Epithelial cell of esophagus (primary cell): ENCODE measurements at regions not wholly inside any gene's neighbourhood (a gene's known extent, or its start where the extent isn't known, plus 50 kb on each side); places are given as distances from the start of the nearest gene placed in this dataset.
"Not testable (repeated sequence)": the region's sequence is repeated elsewhere in the genome, so short reads cannot be mapped to it uniquely, and the experiment has no call there.

Experiments used
- DNase-seq: peaks from one replicate; pipeline ENCODE4 v3.0.0; 2010; ENCODE audit warnings: low read depth
- H3K4me3 ChIP-seq: 2 replicates; pipeline ENCODE4 v1.5.1; 2011; ENCODE audit warnings: mild to moderate bottlenecking, low read length, control low read depth
- CTCF ChIP-seq: IDR thresholded peaks from 2 replicates; pipeline ENCODE4 v1.5.1; 2011; ENCODE audit warnings: low read depth, mild to moderate bottlenecking, low read length, control low read depth, inconsistent platforms; ENCODE audit not compliant: insufficient read depth; ENCODE audit errors: missing control alignments

GRCh38 chr2:208713066-208713745, 306.6 kb downstream of the PTH2R start:
- no peak overlapping the region for H3K4me3 ChIP-seq
- no peak for TF ChIP-seq CTCF
- no peak for DNase-seq

GRCh38 chr2:208718828-208719227, 312.2 kb downstream of the PTH2R start:
- no peak overlapping the region for H3K4me3 ChIP-seq
- no peak for TF ChIP-seq CTCF
- no peak for DNase-seq

- TF ChIP-seq CTCF, result no peak
- DNase-seq, result no peak
- no peak overlapping the region for H3K4me3 ChIP-seq
Observed at GRCh38 chr2:208722731-208723130, 316.1 kb downstream of the PTH2R start.

- DNase-seq, result no peak
- TF ChIP-seq CTCF, result no peak
- no peak overlapping the region for H3K4me3 ChIP-seq
Observed at GRCh38 chr2:208725280-208725679, 318.7 kb downstream of the PTH2R start.

- no peak for DNase-seq
- no peak overlapping the region for H3K4me3 ChIP-seq
- TF ChIP-seq CTCF, result no peak
Observed at GRCh38 chr2:208726242-208726641, 319.6 kb downstream of the PTH2R start.

- not testable (repeated sequence) for DNase-seq, H3K4me3 ChIP-seq
Observed at GRCh38 chr2:208751663-208752415, 345.2 kb downstream of the PTH2R start.

- no peak overlapping the region for H3K4me3 ChIP-seq
- TF ChIP-seq CTCF, result no peak
- no peak for DNase-seq
Observed at GRCh38 chr2:208757364-208757763, 350.8 kb downstream of the PTH2R start.

GRCh38 chr2:208773074-208773473, 366.5 kb downstream of the PTH2R start:
- not testable (repeated sequence) for DNase-seq, H3K4me3 ChIP-seq
